Glutamatergic neuron (in vitro differentiated cells): ENCODE measurements at regions not wholly inside any gene's neighbourhood (a gene's known extent, or its start where the extent isn't known, plus 50 kb on each side); places are given as distances from the start of the nearest gene placed in this dataset.

Source experiments
- DNase-seq: peaks from one replicate; pipeline ENCODE4 v3.0.0; 2022
- H3K27ac Mint-ChIP-seq: one replicate; pipeline ENCODE4 v1.8.0; 2020; ENCODE audit warnings: mild to moderate bottlenecking, mixed read lengths, inconsistent platforms; ENCODE audit not compliant: unreplicated experiment
- H3K27me3 Mint-ChIP-seq: one replicate; pipeline ENCODE4 v1.8.0; 2020; ENCODE audit warnings: mild to moderate bottlenecking, moderate library complexity, mixed read lengths, inconsistent platforms; ENCODE audit not compliant: unreplicated experiment
- H3K36me3 Mint-ChIP-seq: one replicate; pipeline ENCODE4 v1.8.0; 2020; ENCODE audit warnings: mild to moderate bottlenecking, mixed read lengths, inconsistent platforms; ENCODE audit not compliant: unreplicated experiment
- H3K4me1 Mint-ChIP-seq: one replicate; pipeline ENCODE4 v1.8.0; 2020; ENCODE audit warnings: mild to moderate bottlenecking, low read depth, mixed read lengths, inconsistent platforms; ENCODE audit not compliant: unreplicated experiment
- H3K4me3 Mint-ChIP-seq: one replicate; pipeline ENCODE4 v1.8.0; 2020; ENCODE audit warnings: mild to moderate bottlenecking, mixed read lengths, inconsistent platforms; ENCODE audit not compliant: unreplicated experiment
- H3K9me3 Mint-ChIP-seq: one replicate; pipeline ENCODE4 v1.8.0; 2020; ENCODE audit warnings: mild to moderate bottlenecking, moderate library complexity, mixed read lengths, inconsistent platforms; ENCODE audit not compliant: unreplicated experiment
- CTCF ChIP-seq: fragments of 200-600 bp; sonication (generic); IDR thresholded peaks from one replicate; pipeline ENCODE4 v1.5.0; 2021; ENCODE audit not compliant: partially characterized antibody, unreplicated experiment

DNA sequence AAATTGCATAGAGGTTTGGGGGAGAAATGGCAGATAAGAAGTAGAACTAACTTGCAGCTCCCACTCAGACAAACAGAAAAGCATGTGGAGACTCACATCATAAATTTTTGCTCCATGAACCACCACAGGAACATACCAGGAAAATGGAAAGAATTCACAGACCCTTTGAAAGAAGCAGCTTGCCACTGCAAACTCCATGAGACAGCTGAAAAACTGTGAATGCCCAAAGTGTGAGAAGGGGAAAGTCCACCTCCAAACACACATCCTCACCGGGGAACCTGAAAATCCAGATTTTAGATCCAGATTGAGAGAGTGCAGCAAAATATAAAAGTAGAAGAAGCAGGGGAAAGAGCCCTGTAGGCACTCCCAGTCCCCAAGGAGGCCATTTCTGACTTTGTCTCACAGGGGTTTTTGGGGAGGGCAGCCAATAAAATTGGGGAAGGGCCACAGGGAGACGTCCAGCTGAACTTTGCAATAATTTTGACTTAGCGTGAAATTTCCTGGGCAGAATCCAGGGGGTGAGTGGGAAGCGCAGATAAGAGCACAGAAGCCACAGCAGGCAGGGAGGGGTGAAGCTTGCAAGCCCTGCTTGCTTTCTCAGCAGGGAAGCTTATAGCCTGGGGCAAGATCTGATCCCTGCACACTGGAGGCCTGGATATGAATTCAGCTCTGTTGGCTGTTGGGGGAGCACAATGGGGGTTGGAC lies 183.4 kb upstream of the UBE2E2 start:
- H3K36me3 Mint-ChIP-seq, result no peaks in the 10 kb centered on the region
- H3K4me1 Mint-ChIP-seq, result peaks cover 1% of the 10 kb centered on the region
- H3K27me3 Mint-ChIP-seq, result no peaks in the 10 kb centered on the region
- no peak for DNase-seq
- no peak overlapping the region for H3K4me3 Mint-ChIP-seq
- TF ChIP-seq CTCF, result no peak
- no peak overlapping the region for H3K27ac Mint-ChIP-seq
- H3K9me3 Mint-ChIP-seq, result peaks cover 1% of the 10 kb centered on the region

DNA sequence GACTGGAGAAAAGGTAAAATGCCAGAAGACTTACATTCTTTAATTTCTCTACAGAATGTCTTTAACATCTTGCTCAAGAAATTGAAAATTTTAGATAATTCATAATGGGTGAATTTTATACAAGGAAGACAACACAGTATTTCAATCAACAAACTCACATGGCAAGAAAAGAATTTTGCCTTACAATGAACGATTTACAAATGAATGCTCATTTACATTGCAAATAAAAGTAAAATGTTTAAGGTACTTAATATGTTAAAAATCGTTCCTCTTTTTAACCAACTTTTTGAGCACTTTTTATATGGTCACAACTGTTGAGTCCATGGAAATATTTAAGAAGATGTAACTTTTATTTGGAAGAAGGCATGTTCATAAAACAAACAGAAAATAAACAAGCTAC lies 174.8 kb upstream of the UBE2E2 start:
- Mint-ChIP-seq H3K9me3 (no peaks in the 10 kb centered on the region), H3K4me1 (no peaks in the 10 kb centered on the region), H3K27ac (no peak overlapping the region), H3K27me3 (peaks cover 4% of the 10 kb centered on the region), H3K4me3 (no peak overlapping the region), H3K36me3 (no peaks in the 10 kb centered on the region)
- no peak for DNase-seq
- no peak for TF ChIP-seq CTCF

DNA sequence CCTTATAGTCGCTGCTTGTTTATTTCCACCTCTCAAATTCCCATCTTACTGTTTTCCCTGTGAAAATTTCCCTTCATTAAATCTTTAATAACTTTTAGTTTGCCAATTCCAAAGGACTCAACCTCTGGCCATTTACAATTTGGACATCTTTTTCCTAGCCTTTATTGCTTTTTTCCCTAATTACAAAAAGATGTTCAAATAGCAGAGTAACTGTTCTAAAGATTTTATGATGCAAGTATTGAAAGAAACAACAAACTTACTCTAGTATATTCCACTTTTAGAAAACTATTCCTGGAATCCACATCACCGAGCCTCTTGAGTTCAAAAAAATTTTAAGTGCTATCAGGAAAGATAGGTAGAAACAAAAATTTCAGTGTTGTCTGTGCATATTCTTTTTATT lies 174.1 kb upstream of the UBE2E2 start:
- TF ChIP-seq CTCF, result no peak
- no peak overlapping the region for H3K27ac Mint-ChIP-seq
- H3K9me3 Mint-ChIP-seq, result no peaks in the 10 kb centered on the region
- H3K4me3 Mint-ChIP-seq, result no peak overlapping the region
- no peaks in the 10 kb centered on the region for H3K4me1 Mint-ChIP-seq
- H3K27me3 Mint-ChIP-seq, result peaks cover 4% of the 10 kb centered on the region
- no peak for DNase-seq
- no peaks in the 10 kb centered on the region for H3K36me3 Mint-ChIP-seq

- no peak overlapping the region for H3K27ac Mint-ChIP-seq
- DNase-seq, result no peak
- no peaks in the 10 kb centered on the region for H3K9me3 Mint-ChIP-seq
- peaks cover 2% of the 10 kb centered on the region for H3K27me3 Mint-ChIP-seq
- no peak overlapping the region for H3K4me3 Mint-ChIP-seq
- no peaks in the 10 kb centered on the region for H3K4me1 Mint-ChIP-seq
- no peaks in the 10 kb centered on the region for H3K36me3 Mint-ChIP-seq
- TF ChIP-seq CTCF, result no peak
Observed at GRCh38 chr3:23035927-23036640, 167.0 kb upstream of the UBE2E2 start.

DNA sequence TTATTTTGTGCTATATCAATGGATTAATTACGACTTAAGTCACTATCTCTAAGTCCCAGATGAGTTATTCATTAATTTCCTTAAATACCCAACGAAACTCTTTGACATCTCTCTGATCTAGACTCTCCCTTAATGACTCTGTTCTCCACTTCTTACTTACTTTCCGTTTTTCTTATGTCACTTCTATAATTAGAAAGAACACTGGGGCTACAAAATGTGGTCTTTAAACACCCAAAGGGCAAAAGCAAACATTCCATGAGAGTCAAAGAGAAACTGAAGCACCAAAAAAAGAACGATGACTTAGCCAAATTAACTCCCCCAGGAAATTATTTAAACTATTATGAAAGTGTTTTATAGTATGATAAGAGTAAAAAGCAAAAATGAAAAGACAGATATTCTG lies 166.4 kb upstream of the UBE2E2 start:
- Mint-ChIP-seq H3K36me3 (no peaks in the 10 kb centered on the region), H3K4me3 (no peak overlapping the region), H3K27ac (no peak overlapping the region)

More for the DNA sequence above, 166.4 kb upstream of the UBE2E2 start:
- Mint-ChIP-seq H3K4me1 (no peaks in the 10 kb centered on the region), H3K9me3 (no peaks in the 10 kb centered on the region), H3K27me3 (no peaks in the 10 kb centered on the region)
- DNase-seq, result no peak
- no peak for TF ChIP-seq CTCF
